SK-MEL-5 (cell line): ENCODE measurements at regions not wholly inside any gene's neighbourhood (a gene's known extent, or its start where the extent isn't known, plus 50 kb on each side); places are given as distances from the start of the nearest gene placed in this dataset.
"Not testable (repeated sequence)": the region's sequence is repeated elsewhere in the genome, so short reads cannot be mapped to it uniquely, and the experiment has no call there.

Experiments used
- DNase-seq: peaks from one replicate; pipeline ENCODE4 v3.0.0-alpha.2; 2016; ENCODE audit warnings: low read depth, low spot score
- in situ Hi-C: cut with HindIII; loops from 2 replicates; pipeline ENCODE4 v1.10.0; 2016; ENCODE audit warnings: low sequenced_read_pairs, high pct_unique_total_duplicates, low pct_unique_long_range_greater_than_20kb

DNA sequence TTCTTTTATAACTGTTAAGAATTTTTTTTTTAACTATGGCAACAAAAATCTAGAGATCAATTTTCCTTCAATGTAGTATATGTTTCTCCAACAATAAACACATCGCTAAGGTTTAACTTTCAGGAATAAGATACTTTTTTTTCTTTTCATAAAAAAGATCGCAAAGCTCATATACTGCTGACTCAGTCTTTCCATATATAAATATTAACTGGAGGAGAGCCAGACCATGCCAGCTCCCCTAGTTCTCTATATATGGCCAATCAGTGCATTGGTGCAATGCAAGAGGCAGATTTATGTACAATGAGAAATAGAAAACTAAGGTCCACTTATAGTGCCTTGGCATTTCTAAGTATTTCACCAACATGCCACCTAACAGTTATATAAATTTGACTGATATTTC lies 89.2 kb upstream of the GAS1 start:
- no peak for DNase-seq
- in situ Hi-C loops = no loop called here

DNA sequence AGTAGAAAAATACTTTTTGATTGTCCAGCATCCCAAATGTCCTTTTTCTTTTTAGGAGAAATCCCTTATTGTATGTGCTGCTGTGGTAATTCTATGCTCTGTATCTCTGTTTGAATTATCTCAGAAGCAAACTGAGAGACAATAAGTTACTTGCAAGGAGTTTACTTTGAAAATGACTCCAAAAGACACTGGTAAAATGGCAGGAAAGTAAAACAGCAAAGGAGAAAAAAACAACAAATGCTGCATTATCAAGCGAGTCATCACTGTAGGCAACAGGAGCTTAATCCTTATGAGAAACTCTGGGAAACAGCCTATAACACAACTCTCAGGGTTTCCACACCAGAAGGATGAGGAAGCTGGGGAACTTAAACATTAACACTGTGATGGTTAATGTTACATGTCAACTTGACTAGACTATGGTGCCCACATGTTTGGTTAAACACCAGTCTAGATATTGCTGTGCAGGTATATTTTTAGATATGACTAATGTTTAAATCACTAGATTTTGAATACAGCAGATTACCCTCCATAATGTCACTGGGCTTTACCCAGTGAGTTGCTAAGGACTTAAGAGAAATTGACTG lies 92.6 kb upstream of the GAS1 start:
- DNase-seq = no peak

DNA sequence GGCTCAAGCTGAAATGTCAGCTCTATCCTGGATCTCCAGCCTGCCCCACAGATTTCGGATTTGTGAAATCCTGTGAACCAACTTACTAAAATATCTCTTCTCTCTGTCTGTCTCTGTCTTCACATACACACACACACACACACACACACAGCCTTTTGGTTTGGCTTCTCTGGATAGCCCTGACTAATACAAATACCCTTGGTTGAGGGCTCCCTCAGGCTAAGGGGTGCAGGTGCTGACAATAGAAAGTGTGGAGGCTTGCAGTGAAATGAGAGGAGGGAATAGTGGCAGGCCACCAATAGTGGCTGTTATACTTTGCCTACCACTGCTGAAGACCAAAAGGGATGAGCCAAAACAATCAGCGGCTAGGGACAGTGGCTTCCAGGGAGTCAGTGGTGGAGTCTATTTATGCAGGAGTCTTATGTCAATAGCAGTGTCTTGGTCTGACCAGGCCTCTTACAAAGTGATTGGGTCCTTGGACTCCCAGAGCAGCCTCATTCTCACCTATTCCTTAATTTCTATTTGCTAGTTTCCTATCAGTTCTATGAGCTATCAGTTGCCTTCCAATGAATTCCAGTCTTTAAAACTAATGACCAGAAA lies 93.2 kb upstream of the GAS1 start:
- DNase-seq = no peak
- in situ Hi-C loops = no loop called here

More for the DNA sequence above, 92.6 kb upstream of the GAS1 start:
- in situ Hi-C loops = no loop called here

DNA sequence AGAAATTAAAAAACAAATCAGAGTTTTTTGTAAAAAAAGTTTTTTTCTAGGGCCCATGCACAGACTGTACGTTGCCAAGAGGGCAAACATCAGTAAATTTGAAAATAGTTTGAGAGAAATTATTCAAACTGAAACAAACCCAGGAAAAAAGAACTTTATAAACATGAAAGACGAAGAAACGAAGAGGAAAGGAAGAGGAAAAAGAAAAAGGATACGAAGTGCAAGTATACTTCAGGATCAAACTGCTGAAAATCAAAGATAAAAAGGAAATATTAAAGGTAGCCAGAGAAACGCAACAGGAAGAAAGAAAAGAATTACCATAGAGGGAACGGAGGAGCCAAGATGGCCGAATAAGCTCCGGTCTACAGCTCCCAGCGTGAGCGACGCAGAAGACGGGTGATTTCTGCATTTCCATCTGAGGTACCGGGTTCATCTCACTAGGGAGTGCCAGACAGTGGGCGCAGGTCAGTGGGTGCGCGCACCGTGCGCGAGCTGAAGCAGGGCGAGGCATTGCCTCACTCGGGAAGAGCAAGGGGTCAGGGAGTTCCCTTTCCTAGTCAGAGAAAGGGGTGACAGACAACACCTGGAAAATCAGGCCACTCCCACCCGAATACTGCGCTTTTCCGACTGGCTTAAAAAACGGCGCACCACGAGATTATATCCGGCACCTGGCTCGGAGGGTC lies 94.4 kb upstream of the GAS1 start:
- DNase-seq, in situ Hi-C loops: not testable (repeated sequence)

DNA sequence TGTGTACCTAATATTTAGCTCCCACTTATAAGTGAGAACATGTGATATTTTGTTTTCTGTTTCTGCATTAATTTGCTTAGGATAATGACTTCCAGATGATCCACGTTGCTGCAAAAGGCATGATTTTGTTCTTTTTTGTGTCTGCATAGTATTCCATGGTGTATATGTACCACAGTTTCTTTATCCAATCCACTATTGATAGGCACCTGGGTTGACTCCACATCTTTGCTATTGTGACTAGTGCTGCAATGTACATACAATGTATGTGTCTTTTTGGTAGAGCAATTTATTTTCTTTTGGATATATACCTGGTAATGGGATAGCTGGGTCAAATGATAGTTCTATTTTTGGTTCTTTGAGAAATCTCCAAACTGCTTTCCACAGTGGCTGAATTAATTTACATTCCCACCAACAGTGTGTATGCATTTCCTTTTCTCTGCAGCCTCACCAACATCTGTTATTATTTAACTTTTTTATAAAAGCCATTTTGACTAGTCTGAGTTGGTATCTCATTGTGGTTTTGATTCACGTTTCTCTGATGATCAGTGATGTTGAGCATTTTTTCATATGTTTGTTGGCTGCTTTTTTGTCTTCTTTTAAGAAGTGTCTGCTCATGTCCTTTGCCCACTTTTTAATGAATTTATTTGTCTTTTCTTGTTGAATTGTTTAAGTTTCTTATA lies 102.8 kb upstream of the GAS1 start:
- DNase-seq, in situ Hi-C loops: not testable (repeated sequence)

DNA sequence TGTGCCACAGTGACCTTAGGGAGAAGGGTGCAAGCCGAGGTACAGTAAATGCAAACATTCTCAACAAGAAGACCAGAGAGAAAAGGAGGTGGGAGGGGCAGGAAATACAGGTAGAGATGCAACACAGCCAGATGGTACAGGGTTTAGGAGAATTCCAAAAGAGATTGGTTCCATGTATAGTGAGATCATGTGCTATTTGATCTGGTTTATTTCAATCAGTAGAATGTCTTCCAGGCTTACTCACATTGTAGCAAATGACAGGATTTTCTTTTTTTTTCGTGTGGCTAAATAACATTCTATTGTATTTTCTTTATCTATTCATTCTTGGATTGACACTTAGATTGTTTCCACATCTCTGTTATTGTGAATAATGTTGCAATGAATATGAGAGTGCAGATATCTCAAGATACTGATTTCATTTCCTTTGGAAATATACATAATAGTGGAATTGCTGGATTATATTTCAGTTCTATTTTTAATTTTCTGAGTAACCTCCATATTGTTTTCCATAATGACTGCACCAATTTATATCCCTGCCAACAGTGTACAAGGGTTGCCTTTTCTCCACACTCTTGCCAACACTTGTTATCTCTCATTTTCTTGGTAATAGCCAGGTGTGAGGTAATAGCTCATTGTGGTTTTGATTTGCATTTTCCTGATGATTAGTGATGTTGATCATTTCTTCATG lies 107.8 kb upstream of the GAS1 start:
- in situ Hi-C loops = no loop called here
- DNase-seq = no peak

DNA sequence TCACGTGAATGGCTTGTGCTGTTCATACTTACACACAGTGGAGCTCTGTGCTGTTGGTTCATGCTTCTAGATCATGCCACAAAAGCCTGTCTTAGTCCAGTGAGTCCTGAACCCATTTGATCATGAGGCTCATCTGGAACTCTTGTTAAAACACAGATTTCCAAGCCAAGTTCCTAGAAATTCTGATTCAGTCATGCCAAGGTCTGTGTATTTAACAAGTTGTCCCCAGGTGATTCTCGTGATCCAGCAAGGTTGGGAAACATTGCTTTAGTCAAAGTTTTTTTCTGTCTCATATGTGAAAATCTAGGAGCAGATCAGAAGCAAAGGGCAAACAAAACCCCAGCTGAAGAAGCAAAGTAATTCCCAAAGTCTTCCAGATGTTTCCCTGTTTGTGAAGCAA lies 112.5 kb upstream of the GAS1 start:
- no peak for DNase-seq
- in situ Hi-C loops = no loop called here

DNA sequence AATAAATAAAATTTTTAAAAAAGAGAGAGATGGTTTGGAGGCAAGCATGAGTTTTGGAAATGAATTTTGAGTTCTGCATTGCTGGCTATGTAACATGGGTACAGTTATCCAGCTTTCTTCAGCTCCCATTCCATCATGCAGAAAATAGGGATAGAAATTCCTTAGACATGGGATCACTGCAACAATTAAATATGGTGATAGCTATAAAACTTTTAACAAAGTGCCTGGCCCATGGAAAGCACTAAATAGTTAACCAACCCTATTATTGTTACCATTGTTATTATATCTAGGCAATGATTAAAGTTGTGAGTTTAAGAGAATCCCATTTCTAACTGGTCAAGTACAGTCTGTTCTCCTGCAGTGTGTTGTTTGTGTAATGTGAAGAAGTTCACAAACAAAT lies 115.4 kb upstream of the GAS1 start:
- in situ Hi-C loops = no loop called here
- no peak for DNase-seq

DNA sequence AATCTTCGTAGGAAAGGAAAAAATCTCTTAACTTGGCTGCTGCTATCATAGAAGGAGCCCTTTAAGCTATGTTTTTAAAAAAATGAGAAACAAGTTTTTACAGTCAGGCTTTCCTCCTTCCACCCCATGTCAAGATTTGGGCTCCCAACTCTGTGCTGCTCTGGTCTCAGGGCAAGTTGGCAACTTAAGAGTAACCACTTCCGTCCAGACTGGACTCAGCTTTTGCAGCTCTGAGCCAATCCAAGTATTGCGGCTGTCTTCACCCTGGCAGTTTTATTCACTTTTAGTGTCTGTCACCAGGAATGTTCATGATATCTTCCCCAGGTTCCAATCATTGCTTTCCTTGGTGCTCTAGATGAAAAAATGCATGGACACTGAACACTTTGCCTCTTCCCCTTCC lies 115.9 kb upstream of the GAS1 start:
- in situ Hi-C loops = no loop called here
- no peak for DNase-seq

DNA sequence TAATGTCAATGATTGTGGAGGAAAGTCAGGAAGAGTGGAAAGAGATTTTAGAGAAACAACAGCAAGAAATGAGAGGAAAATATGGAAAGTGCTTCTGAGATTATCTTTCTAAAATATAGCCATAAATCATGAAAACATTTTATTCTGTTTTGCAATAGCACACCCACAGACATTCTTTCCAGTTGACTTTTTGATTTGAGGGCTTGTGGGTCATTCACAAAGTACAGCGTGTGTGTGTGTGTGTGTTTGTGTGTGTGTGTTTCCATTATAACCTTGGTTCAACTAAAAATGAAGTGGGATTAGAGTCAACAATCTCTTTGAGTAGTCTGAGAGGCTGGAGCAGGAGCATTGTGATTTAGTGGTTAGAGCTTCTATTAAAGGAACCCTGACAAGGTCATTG lies 116.6 kb upstream of the GAS1 start:
- in situ Hi-C loops = no loop called here
- no peak for DNase-seq

DNA sequence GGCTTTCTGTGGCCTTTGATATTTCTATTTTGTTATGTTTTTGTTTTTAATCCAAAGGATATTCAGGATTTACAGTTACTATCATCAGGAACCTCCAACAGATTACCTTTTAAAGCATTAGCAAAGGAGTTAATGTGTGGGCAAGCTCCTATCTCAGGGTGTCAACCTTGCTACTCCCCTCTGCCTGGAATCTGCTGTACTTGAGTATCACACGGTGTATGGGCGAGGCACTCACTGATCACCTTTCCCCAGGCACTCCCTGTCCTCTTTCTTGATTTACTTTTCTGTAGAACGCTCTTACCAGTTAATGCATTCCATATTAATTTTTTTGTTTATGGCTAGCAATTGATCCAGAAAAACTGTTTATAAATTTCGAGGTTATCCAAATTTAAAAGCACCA lies 117.0 kb upstream of the GAS1 start:
- in situ Hi-C loops = no loop called here
- no peak for DNase-seq

DNA sequence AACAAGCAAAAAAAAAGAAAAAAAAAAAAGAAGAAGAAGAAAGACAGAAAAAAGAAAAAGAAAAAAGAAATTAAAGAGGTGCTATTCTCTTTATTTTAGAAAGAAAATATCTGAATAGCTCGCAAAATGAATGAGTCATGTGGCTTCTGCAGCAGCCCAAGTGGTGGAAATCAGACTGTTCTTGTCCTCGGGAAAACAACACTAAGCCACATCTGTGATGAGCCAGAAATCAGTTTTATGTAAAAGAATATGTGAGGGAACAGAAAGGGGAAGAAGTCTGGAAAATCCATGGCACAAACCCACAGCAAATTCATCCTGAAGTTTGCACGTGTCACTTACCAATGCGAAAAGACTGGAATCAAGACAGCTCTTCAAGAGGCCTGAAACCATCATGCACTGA lies 118.7 kb upstream of the GAS1 start:
- in situ Hi-C loops = no loop called here
- no peak for DNase-seq

DNA sequence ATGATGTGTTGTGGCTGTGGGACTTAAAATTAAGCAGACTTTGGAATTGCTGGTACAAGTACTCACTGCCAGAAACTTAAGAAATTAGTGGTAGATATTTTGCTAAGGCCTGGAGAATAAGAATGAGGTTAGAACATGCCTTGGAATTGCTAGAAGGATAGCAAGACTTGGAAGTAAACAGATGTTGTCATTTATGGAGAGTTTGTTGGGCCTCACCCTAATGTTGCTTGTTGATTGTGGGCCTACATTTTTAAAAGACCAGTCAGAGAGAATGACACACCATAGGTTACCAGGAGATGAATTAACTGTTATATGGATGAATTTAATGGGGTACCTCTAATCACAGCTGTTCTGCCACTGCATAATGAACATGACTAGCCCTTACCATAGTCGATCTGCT lies 120.1 kb upstream of the GAS1 start:
- in situ Hi-C loops = no loop called here
- no peak for DNase-seq

DNA sequence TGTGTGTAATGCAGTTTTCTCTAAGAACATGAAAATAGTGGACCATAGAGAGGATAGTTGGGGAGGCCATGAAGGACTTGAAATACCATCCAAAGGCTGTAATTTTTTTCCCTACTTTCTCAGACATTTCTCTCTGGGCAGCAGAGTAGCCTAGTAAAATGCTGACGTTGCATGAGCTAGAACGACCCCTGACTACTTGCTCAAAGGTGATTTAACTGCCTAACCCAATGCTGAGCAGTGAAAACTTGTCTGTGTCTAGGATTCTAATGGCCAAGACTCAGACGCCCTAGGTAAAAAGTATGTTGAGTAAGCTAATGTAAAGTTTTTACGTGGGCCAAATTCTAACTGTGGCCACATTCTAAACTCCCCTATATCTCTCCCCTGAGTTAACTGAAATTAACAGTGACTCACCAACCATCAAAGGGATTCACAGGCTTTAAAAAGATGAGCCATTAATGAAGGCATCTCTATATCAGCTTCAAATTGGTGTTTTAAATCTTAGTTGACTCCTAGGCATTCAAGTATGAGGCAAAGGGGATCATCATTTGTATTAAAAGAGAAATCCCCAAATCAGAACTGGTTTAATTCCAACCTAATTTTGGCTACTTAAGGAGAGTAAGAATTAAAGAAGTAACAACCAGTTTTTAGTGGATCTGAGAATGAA lies 121.0 kb upstream of the GAS1 start:
- DNase-seq = no peak
- in situ Hi-C loops = no loop called here

DNA sequence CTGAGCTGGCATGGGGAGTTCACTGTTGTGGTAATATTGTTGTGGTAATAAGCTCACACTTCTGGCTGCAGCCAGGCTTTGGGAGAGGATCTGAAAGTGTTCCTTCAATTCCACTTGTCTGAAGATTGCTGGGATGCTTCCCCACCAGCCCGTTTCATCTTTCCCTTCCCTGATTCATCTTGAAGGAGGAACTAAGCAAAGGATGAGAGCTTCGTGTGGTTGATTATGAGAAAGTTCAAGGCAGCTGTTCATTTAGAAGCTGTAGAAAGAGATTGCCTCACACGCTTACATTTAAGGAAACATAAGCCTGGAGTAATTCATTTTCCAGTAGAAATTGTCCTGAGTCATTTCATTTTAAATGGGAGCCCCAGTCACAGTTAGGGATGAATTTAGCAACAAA lies 122.4 kb upstream of the GAS1 start:
- no peak for DNase-seq
- in situ Hi-C loops = no loop called here

DNA sequence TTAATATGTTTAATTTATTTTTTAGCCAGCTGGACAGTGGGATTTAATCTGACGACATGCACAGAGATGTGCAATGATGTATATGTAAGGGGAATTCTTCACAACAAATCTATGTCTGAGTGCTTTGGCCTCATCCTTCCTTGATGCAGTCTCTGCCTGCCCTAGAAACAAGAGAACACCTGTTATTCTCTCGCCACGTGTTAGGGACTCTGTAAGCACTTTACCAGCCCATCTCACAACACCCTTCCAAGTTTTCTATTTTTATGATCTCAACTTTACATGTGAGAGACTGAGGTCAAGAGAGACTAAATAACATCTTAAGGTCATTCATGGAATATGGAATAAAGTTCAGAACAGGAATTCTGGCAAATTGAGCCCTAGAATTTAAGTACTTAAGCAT lies 123.0 kb upstream of the GAS1 start:
- in situ Hi-C loops = no loop called here
- DNase-seq = no peak

DNA sequence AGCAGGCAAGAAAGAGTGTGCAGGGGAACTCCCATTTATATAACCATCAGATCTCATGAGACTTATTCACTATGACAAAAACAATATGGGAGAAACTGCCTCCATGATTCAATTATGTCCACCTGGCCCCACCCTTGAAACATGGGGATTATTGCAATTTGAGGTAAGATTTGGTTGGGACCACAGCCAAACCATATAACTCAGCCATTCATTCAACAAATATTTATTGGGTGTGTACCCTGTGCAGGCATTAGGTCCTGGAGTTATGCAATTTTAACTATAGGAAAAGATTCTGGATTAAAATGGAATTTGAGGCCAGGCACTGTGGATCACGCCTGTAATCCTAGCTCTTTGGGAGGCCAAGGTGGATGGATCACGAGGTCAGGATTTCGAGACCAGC lies 124.2 kb upstream of the GAS1 start:
- DNase-seq = no peak
- in situ Hi-C loops = no loop called here

DNA sequence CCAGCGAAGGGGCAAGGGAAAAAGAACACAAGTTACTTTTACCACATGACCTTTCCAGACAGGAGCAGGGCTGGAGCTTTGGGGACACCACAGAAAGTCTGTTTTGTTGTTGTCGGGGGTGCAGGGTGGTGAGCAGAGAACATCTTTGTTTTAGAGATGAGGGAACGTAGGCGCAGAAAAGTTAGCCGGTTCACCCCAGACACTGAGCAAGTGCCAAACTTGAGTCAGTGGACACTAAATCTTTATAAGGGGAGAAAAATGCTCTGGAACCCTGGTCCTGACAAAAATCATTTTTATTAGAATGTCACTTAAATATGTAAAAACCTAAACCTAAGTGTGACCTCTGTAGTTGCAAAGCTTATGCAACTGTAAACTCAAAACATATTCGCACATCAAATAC lies 126.4 kb upstream of the GAS1 start:
- in situ Hi-C loops = no loop called here

More for the DNA sequence above, 126.4 kb upstream of the GAS1 start:
- no peak for DNase-seq
